Fibroblast of lung (primary cell): ENCODE measurements at regions not wholly inside any gene's neighbourhood (a gene's known extent, or its start where the extent isn't known, plus 50 kb on each side); places are given as distances from the start of the nearest gene placed in this dataset.

Source experiments
- DNase-seq, 2 donors: peaks; one replicate each; pipeline versions ENCODE4 v3.0.0 to v3.0.0-alpha.2; 2010; ENCODE audit warnings: low read depth in 2 of 2
- H2AFZ ChIP-seq: 2 replicates; pipeline ENCODE4 v1.5.1; 2012; ENCODE audit warnings: low read length, control low read depth, inconsistent platforms
- H3K27ac ChIP-seq: 2 replicates; pipeline ENCODE4 v1.5.1; 2011; ENCODE audit warnings: low read length, control low read depth; ENCODE audit not compliant: insufficient read depth
- H3K27me3 ChIP-seq: 2 replicates; pipeline ENCODE4 v1.5.1; 2011; ENCODE audit warnings: mild to moderate bottlenecking, low read length; ENCODE audit not compliant: control insufficient read depth, insufficient read depth
- H3K36me3 ChIP-seq: 2 replicates; pipeline ENCODE4 v1.5.1; 2011; ENCODE audit warnings: low read length; ENCODE audit not compliant: control insufficient read depth, insufficient read depth
- H3K4me1 ChIP-seq: 2 replicates; pipeline ENCODE4 v1.5.1; 2011; ENCODE audit warnings: low read length; ENCODE audit not compliant: control insufficient read depth, insufficient read depth; ENCODE audit errors: extremely low read depth
- H3K4me2 ChIP-seq: 2 replicates; pipeline ENCODE4 v1.5.1; 2011; ENCODE audit warnings: low read length, control low read depth; ENCODE audit not compliant: insufficient read depth; ENCODE audit errors: extremely low read depth
- H3K4me3 ChIP-seq, 4 experiments: fragments of 200-600 bp in 1 of 4; sonication (generic) in 1 of 4; replicated peaks in 1 of 4; 2 replicates each; pipeline ENCODE4 v1.5.1; 2011 to 2016; ENCODE audit warnings: low read length in 4 of 4, low read depth in 3 of 4, mild to moderate bottlenecking in 3 of 4, control low read depth in 2 of 4, inconsistent platforms in 1 of 4, mixed read lengths in 1 of 4; ENCODE audit not compliant: insufficient read depth in 1 of 4; ENCODE audit errors: control extremely low read depth in 1 of 4
- H3K79me2 ChIP-seq: 2 replicates; pipeline ENCODE4 v1.5.1; 2012; ENCODE audit warnings: mild to moderate bottlenecking, low read length, inconsistent platforms; ENCODE audit not compliant: control insufficient read depth, insufficient read depth
- H3K9ac ChIP-seq: 2 replicates; pipeline ENCODE4 v1.5.1; 2011; ENCODE audit warnings: mild to moderate bottlenecking, low read length, control low read depth; ENCODE audit not compliant: insufficient read depth
- H3K9me3 ChIP-seq: 2 replicates; pipeline ENCODE4 v1.5.1; 2012; ENCODE audit warnings: low read depth, low read length; ENCODE audit not compliant: control insufficient read depth, insufficient read depth
- H4K20me1 ChIP-seq: 2 replicates; pipeline ENCODE4 v1.5.1; 2011; ENCODE audit warnings: low read length; ENCODE audit not compliant: control insufficient read depth, insufficient read depth; ENCODE audit errors: extremely low read depth
- EZH2 ChIP-seq: IDR thresholded peaks from 2 replicates; pipeline ENCODE4 v1.5.1; 2012; ENCODE audit warnings: low read length, control low read depth, mild to moderate bottlenecking; ENCODE audit errors: missing control alignments
- TF ChIP-seq, protein P1 (sequence below), 2 donors: IDR thresholded peaks in 1 of 2; conservative IDR thresholded peaks in 1 of 2; 1 replicate in 1 of 2; 2 replicates in 1 of 2; pipeline ENCODE4 v1.5.1; 2011 to 2012; ENCODE audit warnings: low read length in 2 of 2, control low read depth in 1 of 2, inconsistent platforms in 1 of 2, low read depth in 1 of 2, mild to moderate bottlenecking in 1 of 2

DNA sequence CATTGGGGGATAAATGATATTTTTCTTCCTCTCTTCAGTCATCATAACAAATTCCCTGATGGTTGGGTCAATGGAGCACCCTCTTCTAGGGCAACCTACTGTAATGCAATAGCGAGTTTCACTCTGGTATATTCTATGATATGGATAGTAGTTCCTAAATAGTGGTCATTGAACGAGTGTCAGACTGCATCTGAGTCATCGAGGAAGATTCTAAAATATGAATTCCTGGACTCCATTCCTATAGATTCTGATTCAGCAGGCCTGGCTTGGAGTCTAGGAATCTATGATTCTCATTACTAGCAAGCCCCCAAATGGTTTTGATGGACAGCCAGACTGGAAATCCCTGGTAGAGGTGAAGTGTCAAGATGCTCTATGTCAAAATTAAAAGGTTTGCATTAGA, 254.5 kb downstream of the BUB3 start:
- no peak for TF ChIP-seq EZH2
- TF ChIP-seq, protein P1, sequence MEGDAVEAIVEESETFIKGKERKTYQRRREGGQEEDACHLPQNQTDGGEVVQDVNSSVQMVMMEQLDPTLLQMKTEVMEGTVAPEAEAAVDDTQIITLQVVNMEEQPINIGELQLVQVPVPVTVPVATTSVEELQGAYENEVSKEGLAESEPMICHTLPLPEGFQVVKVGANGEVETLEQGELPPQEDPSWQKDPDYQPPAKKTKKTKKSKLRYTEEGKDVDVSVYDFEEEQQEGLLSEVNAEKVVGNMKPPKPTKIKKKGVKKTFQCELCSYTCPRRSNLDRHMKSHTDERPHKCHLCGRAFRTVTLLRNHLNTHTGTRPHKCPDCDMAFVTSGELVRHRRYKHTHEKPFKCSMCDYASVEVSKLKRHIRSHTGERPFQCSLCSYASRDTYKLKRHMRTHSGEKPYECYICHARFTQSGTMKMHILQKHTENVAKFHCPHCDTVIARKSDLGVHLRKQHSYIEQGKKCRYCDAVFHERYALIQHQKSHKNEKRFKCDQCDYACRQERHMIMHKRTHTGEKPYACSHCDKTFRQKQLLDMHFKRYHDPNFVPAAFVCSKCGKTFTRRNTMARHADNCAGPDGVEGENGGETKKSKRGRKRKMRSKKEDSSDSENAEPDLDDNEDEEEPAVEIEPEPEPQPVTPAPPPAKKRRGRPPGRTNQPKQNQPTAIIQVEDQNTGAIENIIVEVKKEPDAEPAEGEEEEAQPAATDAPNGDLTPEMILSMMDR (conservative IDR thresholded peaks at IDR 0.05 in 1 of 2, IDR thresholded peaks at IDR 0.05 in 1 of 2; ENCODE audit: low read depth in 1 of 2, low read length in 2 of 2), result no peak
- Histone ChIP-seq H3K27ac (no peak overlapping the region), H3K79me2 (no peaks in the 10 kb centered on the region), H3K36me3 (no peaks in the 10 kb centered on the region), H3K4me1 (no peaks in the 10 kb centered on the region), H3K9me3 (no peaks in the 10 kb centered on the region), H3K4me2 (no peak overlapping the region), H3K9ac (no peak overlapping the region), H2AFZ (no peak overlapping the region), H3K27me3 (no peaks in the 10 kb centered on the region), H4K20me1 (no peaks in the 10 kb centered on the region), H3K4me3 (no peak overlapping the region)
- DNase-seq, result no peak

DNA sequence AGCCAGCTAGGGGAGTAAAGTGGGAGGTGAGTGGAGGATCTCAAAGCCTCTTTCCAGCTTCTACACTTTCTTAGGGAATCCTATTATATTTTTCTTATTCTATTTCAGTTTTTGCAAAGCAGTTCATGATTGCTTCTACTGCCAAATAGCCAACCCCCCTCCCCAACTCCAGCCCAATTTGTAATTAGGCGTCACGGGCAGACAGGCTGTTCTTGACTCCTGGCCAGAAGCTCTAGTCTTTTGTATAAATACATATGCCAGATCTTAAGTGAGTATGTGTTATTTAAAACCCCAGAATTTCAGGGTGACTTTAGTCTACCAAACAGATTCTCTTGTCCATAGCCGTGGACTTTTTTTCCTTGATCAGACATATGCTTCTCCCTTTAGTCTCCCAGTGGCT, 255.2 kb downstream of the BUB3 start:
- no peaks in the 10 kb centered on the region for H3K9me3 ChIP-seq
- H3K4me2 ChIP-seq, result no peak overlapping the region
- TF ChIP-seq EZH2, result no peak
- TF ChIP-seq, protein P1 (conservative IDR thresholded peaks at IDR 0.05 in 1 of 2, IDR thresholded peaks at IDR 0.05 in 1 of 2; ENCODE audit: low read depth in 1 of 2, low read length in 2 of 2), result no peak

DNA sequence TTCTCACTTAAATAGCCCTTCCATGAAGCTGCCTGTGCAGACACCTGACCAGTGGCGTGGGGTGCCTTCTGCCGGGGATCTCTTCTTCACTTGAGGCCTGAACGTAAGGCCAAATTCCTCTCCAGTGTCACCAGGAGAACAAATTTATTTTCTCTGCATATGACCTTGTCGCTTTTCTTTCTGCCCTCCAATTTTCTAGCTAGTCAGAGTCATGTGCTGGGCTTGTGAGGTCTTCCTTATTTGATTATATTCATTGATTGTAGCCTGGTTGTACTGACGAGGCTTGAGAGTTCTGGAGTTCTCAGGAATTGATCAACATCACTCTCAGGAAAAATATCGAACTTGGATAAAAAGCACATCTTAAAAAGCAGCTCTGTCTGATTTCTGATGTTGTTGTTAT, 255.7 kb downstream of the BUB3 start:
- no peak for DNase-seq
- Histone ChIP-seq H3K27ac (no peak overlapping the region), H3K36me3 (no peaks in the 10 kb centered on the region), H2AFZ (no peak overlapping the region), H3K79me2 (no peaks in the 10 kb centered on the region), H3K27me3 (no peaks in the 10 kb centered on the region), H3K4me1 (no peaks in the 10 kb centered on the region), H3K4me2 (no peak overlapping the region), H3K9me3 (no peaks in the 10 kb centered on the region), H3K4me3 (no peak overlapping the region), H3K9ac (no peak overlapping the region), H4K20me1 (no peaks in the 10 kb centered on the region)
- TF ChIP-seq EZH2, result no peak
- TF ChIP-seq, protein P1 (conservative IDR thresholded peaks at IDR 0.05 in 1 of 2, IDR thresholded peaks at IDR 0.05 in 1 of 2; ENCODE audit: low read depth in 1 of 2, low read length in 2 of 2), result no peak

More for the DNA sequence above, 255.2 kb downstream of the BUB3 start:
- no peak for DNase-seq
- Histone ChIP-seq H3K4me1 (no peaks in the 10 kb centered on the region), H3K27me3 (no peaks in the 10 kb centered on the region), H3K27ac (no peak overlapping the region), H3K36me3 (no peaks in the 10 kb centered on the region), H2AFZ (no peak overlapping the region), H4K20me1 (no peaks in the 10 kb centered on the region), H3K9ac (no peak overlapping the region), H3K79me2 (no peaks in the 10 kb centered on the region), H3K4me3 (no peak overlapping the region)
